Stimulated activated naive CD8-positive, alpha-beta T cell treated with anti-CD3 and anti-CD28 coated beads, Interleukin-15, amount 100 ng/mL, for 72 hours (primary cell): ENCODE measurements at regions not wholly inside any gene's neighbourhood (a gene's known extent, or its start where the extent isn't known, plus 50 kb on each side); places are given as distances from the start of the nearest gene placed in this dataset.

Experiments used
- ATAC-seq: fragments of 150-1000 bp; cut with Tn5 transposase; 2 replicates; pipeline ENCODE4 v1.10.0; 2021; ENCODE audit warnings: mild to moderate bottlenecking, moderate library complexity
- DNase-seq, 2 donors: peaks; one replicate each; pipeline ENCODE4 v3.0.0; 2021 to 2022
- H3K27ac Mint-ChIP-seq, 2 donors: one replicate each; pipeline ENCODE4 v1.8.0; 2022; ENCODE audit warnings: mild to moderate bottlenecking in 2 of 2, mixed read lengths in 2 of 2, moderate library complexity in 2 of 2
- H3K27me3 Mint-ChIP-seq: one replicate; pipeline ENCODE4 v1.8.0; 2022; ENCODE audit warnings: mixed read lengths
- H3K4me1 Mint-ChIP-seq: one replicate; pipeline ENCODE4 v1.8.0; 2022; ENCODE audit warnings: mild to moderate bottlenecking, mixed read lengths
- H3K4me3 Mint-ChIP-seq, 2 donors: one replicate each; pipeline ENCODE4 v1.8.0; 2022; ENCODE audit warnings: mild to moderate bottlenecking in 2 of 2, mixed read lengths in 2 of 2, moderate library complexity in 1 of 2
- H3K9me3 Mint-ChIP-seq, 2 donors: one replicate each; pipeline ENCODE4 v1.8.0; 2022; ENCODE audit warnings: mixed read lengths in 2 of 2

DNA sequence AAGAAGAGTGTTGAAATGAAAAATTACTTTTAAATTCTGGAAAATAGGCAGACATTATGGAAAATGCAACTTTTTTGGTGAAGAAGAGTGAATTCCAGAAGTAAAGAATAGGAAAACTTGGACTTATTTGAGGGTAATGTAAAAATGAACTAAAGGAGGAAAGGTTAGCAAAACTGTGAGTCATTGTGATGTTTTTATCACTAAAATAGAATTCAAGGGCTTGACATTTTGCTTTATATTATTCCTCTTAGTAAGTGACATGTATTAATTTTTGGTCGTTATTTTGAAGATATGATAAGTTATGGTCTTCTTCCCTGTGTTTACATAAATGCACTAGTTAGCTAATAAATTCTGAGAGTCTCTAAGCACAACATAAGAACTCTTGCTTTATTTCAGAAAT lies 390.9 kb downstream of the FAT4 start:
- Mint-ChIP-seq H3K4me3 (no peak overlapping the region), H3K4me1 (no peaks in the 10 kb centered on the region), H3K27ac (no peak overlapping the region), H3K27me3 (no peaks in the 10 kb centered on the region), H3K9me3 (no peaks in the 10 kb centered on the region)
- ATAC-seq, result no peak
- DNase-seq, result no peak

DNA sequence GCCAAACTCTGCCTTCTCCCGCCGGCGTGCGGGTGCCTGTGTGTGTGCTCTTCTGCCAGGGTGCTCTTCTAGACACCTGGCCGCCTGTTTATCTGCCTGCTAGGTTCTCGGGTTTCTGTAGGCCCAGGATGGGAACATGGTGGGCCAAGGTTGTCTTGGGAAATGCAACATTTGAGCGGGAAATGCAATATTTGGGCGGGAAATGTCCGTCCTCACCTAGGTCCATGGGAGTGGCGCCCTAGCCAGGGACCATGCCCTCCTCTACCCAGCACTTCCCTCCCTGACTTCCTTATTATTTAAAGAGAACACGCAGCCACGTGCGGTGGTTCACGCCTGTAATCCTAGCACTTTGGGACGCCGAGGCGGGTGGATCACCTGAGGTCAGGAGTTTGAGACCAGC lies 392.6 kb downstream of the FAT4 start:
- Mint-ChIP-seq H3K9me3 (no peaks in the 10 kb centered on the region), H3K27me3 (no peaks in the 10 kb centered on the region), H3K4me1 (no peaks in the 10 kb centered on the region), H3K4me3 (no peak overlapping the region), H3K27ac (no peak overlapping the region)
- DNase-seq, result no peak
- ATAC-seq, result no peak

DNA sequence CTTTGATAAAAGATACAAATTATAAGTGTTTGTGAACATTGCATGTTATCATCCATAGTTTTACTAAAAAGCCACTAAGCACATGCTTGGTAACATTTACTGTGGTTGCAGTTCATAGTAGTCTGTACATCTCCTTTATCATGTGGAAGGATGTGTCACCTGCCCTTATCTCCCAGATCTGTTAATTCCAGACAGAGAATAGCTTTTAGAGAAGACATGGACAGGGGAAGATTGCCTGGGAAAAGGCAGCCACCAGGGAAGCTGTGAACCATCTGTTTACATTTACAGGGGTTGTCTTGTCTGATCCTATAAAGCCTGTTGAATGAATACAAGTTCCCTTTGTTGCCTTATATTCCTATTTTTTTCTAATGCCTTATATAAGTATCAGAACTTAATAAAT lies 396.0 kb downstream of the FAT4 start:
- Mint-ChIP-seq H3K27me3 (no peaks in the 10 kb centered on the region), H3K4me1 (no peaks in the 10 kb centered on the region), H3K9me3 (peaks cover 0 to 13% of the 10 kb centered on the region in 2 donors), H3K4me3 (no peak overlapping the region), H3K27ac (no peak overlapping the region)
- DNase-seq, result no peak
- no peak for ATAC-seq

DNA sequence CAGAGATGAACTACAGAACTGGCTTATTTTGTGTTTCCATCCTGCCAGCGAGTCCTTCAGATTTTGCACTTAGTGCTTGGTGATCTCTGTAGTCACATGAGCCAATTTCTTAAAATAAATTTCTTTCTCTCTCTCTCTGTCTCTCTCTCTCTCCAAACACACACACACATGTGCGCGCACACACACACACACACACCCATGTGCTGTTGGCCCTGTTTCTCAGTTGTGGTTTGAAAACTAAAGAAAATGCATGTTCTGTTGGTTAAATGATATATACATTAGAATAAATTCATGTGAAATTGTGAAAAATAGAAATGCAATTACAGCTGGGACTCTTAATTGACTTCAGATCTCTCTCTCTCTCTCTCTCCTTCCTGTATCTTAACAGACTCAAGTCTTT lies 399.3 kb downstream of the FAT4 start:
- Mint-ChIP-seq H3K9me3 (peaks cover 0 to 13% of the 10 kb centered on the region in 2 donors), H3K4me3 (no peak overlapping the region), H3K4me1 (no peaks in the 10 kb centered on the region), H3K27me3 (no peaks in the 10 kb centered on the region), H3K27ac (no peak overlapping the region)
- ATAC-seq (no peak), DNase-seq (no peak)

DNA sequence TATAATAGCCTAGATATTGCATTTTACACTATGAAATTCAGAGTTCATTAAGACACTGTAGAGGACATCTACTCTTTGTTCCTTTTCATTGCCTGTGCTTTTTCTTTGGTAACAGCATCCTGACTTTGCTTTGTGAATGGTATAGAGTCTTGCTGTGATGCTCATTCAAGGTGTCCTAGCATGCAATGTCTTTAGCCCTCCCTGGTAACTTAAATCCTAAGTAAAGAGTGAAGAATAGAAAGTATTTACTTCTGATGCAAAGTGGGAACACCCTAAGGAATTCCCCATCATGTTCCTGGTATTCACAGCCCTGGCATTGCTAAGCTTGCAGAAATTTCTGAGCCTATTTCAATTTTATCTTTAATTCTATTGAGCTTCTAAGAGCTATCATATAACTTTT lies 400.1 kb downstream of the FAT4 start:
- DNase-seq (no peak), ATAC-seq (no peak)
- Mint-ChIP-seq H3K9me3 (peaks cover 0 to 13% of the 10 kb centered on the region in 2 donors), H3K27me3 (no peaks in the 10 kb centered on the region), H3K27ac (no peak overlapping the region), H3K4me1 (no peaks in the 10 kb centered on the region), H3K4me3 (no peak overlapping the region)

DNA sequence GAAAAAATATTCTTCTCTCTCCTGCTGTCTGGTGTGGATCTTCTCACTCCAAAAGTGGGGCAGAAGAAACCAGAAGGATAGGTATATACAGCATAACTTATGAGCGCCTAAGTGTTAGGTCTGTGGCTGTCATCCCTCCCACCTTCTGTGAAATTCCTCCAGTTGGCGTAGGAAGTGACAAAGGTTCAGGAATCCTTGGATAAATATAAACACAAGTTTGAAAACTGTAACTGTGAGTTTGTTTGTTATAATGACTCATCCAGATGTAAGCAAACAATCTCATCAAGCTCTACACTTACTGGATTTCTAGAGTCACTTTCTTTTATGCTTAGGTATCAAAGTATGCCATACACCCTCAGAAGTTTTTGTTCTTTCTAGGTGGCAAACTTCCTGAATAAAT lies 405.2 kb downstream of the FAT4 start:
- no peaks in the 10 kb centered on the region for H3K9me3 Mint-ChIP-seq
- no peak overlapping the region for H3K4me3 Mint-ChIP-seq
- ATAC-seq (no peak), DNase-seq (no peak)
- H3K4me1 Mint-ChIP-seq, result no peaks in the 10 kb centered on the region
- no peak overlapping the region for H3K27ac Mint-ChIP-seq
- H3K27me3 Mint-ChIP-seq, result no peaks in the 10 kb centered on the region

DNA sequence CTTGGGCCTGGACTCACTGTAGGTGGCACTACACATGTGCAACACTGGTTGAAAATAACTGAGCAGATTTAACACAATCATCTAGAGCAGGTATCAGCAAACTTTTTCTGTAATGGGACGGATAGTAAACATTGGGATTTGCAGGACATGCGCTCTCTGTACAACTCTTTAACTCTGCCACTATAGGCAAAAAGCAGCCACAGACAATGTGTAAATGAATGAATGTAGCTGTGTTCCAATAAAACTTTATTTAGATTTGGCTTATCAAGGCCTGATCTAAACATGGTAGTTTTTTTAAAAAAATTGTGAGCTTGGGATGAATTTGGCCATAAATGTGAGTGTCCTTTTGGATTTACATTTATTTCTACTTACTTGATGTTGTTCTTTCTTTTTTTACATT lies 407.3 kb downstream of the FAT4 start:
- Mint-ChIP-seq H3K9me3 (no peaks in the 10 kb centered on the region), H3K27ac (no peak overlapping the region), H3K27me3 (no peaks in the 10 kb centered on the region), H3K4me1 (no peaks in the 10 kb centered on the region), H3K4me3 (no peak overlapping the region)
- DNase-seq (no peak), ATAC-seq (no peak)

DNA sequence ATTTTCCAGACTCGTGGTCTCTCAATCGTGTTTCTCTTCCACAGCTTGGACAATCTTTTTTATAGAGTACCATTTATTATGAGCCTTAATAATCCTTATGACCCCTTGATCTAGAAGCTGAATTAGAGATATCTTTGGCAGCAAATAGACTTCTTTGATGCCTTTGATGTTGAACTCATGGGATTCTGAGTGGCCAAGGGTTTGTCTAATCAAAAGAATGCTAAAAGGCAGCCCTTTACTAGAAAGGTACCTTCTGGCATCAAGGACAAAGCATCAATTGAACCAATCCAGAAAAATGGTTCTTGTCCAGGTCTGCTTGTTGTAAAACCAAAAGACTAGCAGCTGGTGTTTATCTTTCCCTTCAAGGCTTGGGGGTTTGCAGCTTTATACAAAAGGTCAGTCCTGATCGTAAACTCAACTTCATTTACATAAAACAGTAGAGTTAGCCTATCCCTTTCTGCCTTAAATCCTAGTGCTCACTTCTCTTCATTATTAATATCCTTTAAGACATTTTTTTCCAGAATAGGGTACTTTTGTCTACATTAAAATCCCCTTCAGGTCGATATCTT lies 411.3 kb downstream of the FAT4 start:
- H3K9me3 Mint-ChIP-seq, result peaks cover 0 to 6% of the 10 kb centered on the region in 2 donors
- H3K4me1 Mint-ChIP-seq, result no peaks in the 10 kb centered on the region
- DNase-seq (no peak), ATAC-seq (no peak)
- no peaks in the 10 kb centered on the region for H3K27me3 Mint-ChIP-seq
- no peak overlapping the region for H3K4me3 Mint-ChIP-seq
- H3K27ac Mint-ChIP-seq, result no peak overlapping the region

DNA sequence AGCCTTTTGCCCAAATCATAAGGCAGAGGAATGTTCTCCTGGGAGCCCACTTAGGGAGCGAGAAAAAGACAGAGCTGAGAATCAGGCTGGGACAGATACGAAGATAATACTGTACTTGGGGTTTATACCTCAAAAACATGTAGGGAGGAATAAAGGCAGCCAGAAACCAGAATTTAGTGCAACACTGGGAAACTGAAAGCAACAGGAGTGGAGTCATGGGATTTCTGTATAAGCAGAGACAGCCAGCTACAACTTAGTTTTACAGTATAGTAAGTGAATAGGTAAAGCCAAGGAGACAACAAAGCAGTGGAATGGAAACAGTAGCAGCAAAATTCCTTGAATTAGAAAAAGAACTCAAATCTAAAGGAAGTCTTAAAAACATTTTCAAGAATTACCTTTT lies 413.2 kb downstream of the FAT4 start:
- ATAC-seq (no peak), DNase-seq (no peak)
- peaks cover 0 to 6% of the 10 kb centered on the region in 2 donors for H3K9me3 Mint-ChIP-seq
- no peaks in the 10 kb centered on the region for H3K27me3 Mint-ChIP-seq
- no peaks in the 10 kb centered on the region for H3K4me1 Mint-ChIP-seq
- no peak overlapping the region for H3K4me3 Mint-ChIP-seq
- H3K27ac Mint-ChIP-seq, result no peak overlapping the region

DNA sequence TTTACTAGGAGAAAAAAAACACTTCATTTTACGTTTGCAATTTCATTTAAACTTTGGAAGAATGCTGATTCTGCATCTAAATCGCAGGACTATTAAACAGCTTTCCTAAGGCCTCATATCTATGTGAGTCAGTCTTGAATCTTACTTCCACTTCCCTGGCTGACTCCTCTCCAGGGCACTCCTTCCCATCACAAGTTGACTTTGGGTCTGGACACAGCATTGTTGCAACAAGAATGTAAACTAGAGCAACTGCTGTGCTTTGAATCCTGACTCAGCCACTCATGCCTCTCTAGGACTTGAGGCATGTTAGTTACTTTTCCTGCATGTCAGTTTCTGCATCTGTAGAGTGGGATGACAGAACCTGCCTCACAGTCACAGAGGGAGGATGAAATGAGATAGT lies 413.8 kb downstream of the FAT4 start:
- no peak overlapping the region for H3K4me3 Mint-ChIP-seq
- DNase-seq (no peak), ATAC-seq (no peak)
- no peaks in the 10 kb centered on the region for H3K27me3 Mint-ChIP-seq
- H3K4me1 Mint-ChIP-seq, result no peaks in the 10 kb centered on the region
- H3K27ac Mint-ChIP-seq, result no peak overlapping the region
- peaks cover 0 to 6% of the 10 kb centered on the region in 2 donors for H3K9me3 Mint-ChIP-seq

DNA sequence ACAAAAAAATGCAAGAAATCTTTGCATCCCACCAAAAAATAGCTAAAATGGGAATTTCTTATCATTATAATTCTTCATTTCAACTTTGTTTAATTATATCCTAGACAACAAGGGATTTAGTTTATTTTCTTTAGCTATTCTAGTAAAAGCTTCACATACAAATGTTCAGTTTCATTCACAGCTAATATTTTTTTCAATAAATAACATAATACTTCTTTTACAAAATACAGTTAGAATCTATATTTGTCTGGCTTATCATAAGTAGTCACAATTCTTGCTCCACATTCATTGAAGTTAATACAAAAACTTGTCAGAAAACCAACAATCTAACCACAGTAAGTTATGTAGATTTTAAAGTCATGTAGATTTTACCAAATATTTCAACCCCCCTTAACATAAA lies 414.4 kb downstream of the FAT4 start:
- Mint-ChIP-seq H3K27ac (no peak overlapping the region), H3K4me3 (no peak overlapping the region), H3K9me3 (peaks cover 0 to 6% of the 10 kb centered on the region in 2 donors), H3K27me3 (no peaks in the 10 kb centered on the region), H3K4me1 (no peaks in the 10 kb centered on the region)
- ATAC-seq (no peak), DNase-seq (no peak)

DNA sequence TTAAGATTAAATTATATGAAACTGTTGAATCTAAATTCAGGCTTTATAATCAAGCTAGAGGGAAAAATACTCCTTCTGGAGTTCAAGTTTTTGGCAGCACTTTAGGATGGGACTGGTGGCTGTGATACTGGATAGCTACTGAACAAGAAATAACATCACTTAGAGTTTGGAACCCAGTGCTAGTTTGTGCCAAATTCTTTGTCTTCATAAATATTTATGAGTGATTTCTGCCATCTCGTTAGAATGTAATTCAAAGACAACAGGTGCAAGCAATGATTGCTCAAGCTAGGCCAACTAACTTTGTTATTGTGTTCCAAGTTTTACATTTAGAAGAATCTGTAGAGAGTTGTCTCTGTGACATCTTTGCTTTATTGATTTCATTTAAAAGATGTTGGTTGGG lies 417.9 kb downstream of the FAT4 start:
- Mint-ChIP-seq H3K4me3 (no peak overlapping the region), H3K27me3 (no peaks in the 10 kb centered on the region), H3K4me1 (no peaks in the 10 kb centered on the region), H3K27ac (no peak overlapping the region), H3K9me3 (peaks cover 0 to 6% of the 10 kb centered on the region in 2 donors)
- DNase-seq (no peak), ATAC-seq (no peak)

DNA sequence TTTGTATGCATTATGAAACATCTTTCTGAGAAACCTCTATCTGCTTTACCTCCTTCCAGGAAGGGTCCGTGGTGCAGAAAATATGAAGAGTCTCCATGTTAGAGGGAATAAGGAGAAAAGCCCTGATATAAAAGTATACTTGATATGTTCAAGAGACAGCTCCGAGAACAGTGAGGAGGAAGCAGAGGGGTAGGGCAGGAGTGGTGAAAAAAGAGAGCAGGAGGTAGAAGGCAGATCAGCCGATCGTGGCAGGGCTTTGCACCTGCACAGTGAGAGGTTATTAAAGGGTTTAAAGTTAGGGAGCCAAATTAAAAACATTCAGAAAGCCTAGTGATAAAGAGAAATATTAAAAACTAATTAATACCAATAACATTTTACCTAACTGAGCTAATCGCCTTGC lies 419.7 kb downstream of the FAT4 start:
- ATAC-seq (no peak), DNase-seq (no peak)
- H3K4me1 Mint-ChIP-seq, result no peaks in the 10 kb centered on the region
- H3K9me3 Mint-ChIP-seq, result peaks cover 0 to 6% of the 10 kb centered on the region in 2 donors
- no peaks in the 10 kb centered on the region for H3K27me3 Mint-ChIP-seq
- no peak overlapping the region for H3K4me3 Mint-ChIP-seq
- no peak overlapping the region for H3K27ac Mint-ChIP-seq

DNA sequence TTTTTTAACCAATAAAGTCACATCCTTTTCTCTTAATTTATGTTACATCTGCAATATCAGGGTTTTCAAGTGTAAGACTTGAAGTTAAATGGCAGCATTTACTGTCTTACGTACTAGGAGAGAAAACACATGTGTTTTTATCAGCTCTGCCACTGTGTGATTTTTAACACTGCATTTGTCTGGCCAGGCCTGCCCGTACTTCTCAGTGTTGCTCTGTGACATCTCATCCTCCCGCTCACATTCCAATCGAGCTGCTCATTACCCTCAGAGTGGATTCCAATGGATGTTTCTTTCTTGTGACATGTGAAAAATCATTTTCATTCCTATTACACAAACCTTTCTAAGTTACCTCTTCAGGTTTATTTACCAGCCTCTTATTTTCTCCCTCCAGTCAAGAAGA lies 420.3 kb downstream of the FAT4 start:
- DNase-seq, result no peak
- Mint-ChIP-seq H3K4me3 (no peak overlapping the region), H3K27ac (no peak overlapping the region), H3K4me1 (no peaks in the 10 kb centered on the region), H3K9me3 (peaks cover 0 to 2% of the 10 kb centered on the region in 2 donors), H3K27me3 (no peaks in the 10 kb centered on the region)
- no peak for ATAC-seq

DNA sequence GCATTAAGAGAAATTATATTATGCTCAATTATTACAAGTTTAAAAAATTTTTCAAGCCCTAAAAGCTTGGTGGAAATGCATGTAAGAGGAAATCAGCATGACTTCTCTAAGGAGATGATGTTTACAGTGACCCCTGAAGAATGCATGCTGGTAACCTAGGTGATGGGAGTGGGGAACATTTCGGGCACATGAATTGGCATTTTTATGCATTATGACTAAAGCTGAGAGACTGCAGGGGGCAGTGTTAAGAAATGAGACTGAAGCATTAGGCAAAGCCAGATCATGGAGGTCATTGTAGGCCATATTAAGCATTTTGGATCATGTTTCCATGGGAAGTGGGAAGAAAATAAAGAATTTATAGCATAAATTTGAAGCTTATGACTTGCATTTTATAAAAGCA lies 421.3 kb downstream of the FAT4 start:
- Mint-ChIP-seq H3K27me3 (no peaks in the 10 kb centered on the region), H3K27ac (no peak overlapping the region), H3K4me3 (no peak overlapping the region), H3K4me1 (no peaks in the 10 kb centered on the region), H3K9me3 (no peaks in the 10 kb centered on the region)
- ATAC-seq (no peak), DNase-seq (no peak)

DNA sequence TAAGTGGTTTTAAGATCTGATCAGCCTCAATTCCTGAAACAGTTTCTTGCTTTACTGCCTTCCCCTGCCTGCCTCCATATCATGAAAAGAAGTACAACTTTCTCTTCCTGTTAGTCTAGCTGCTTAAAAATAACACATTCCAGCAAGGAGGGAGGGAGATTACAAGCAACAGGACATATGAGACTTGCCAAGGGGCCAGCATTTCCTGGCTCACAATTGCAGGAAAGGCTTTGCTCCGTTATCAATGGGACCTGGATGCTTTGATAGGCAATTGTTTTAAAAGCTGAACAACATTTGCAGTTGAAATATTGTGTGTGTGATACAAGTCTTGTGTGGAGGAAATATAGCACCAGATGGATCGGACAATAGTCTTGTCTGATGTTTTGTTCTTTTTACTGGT lies 425.0 kb downstream of the FAT4 start:
- no peak overlapping the region for H3K4me3 Mint-ChIP-seq
- ATAC-seq, result no peak
- no peaks in the 10 kb centered on the region for H3K27me3 Mint-ChIP-seq
- H3K9me3 Mint-ChIP-seq, result no peaks in the 10 kb centered on the region
- no peak for DNase-seq
- no peak overlapping the region for H3K27ac Mint-ChIP-seq
- H3K4me1 Mint-ChIP-seq, result no peaks in the 10 kb centered on the region

DNA sequence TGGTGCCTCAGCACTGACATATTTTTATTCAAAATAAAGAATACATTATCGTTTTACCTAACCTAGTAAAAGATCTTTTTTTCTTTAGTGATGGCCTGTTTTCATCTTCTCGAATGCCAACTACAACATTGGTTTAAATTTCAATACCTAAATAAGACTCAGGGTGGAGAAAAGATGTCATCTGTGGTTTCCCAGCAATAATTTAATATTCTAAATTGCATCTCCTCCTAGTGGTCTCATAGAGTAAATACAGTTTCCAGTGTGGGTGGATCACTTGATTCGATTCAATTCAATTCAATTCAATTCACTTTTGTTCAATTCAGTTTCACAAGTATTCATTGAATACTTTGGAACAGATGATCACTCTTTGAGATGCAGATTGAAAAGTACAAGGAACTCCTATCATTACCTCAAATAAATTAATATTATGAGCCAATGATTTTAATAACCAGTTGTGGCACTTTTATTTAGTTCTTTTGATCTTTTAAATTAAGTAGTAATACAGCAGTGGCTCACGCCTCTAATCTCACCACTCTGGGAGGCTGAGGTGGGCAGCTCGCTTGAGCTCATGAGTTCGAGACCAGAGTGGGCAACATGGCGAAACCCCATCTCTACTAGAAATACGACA lies 427.2 kb downstream of the FAT4 start:
- Mint-ChIP-seq H3K27me3 (no peaks in the 10 kb centered on the region), H3K9me3 (no peaks in the 10 kb centered on the region), H3K27ac (no peak overlapping the region), H3K4me3 (no peak overlapping the region), H3K4me1 (no peaks in the 10 kb centered on the region)
- DNase-seq (no peak), ATAC-seq (no peak)
